Mesenchymal stem cell (in vitro differentiated cells and primary cell): ENCODE measurements at regions not wholly inside any gene's neighbourhood (a gene's known extent, or its start where the extent isn't known, plus 50 kb on each side); places are given as distances from the start of the nearest gene placed in this dataset.

Experiments
- DNase-seq: peaks from one replicate; pipeline ENCODE4 v3.0.0-alpha.2; 2013
- H2AFZ ChIP-seq: one replicate; pipeline ENCODE4 v1.6.1; 2013; ENCODE audit warnings: low read depth, mild to moderate bottlenecking, control low read depth, inconsistent platforms, low read length, moderate library complexity
- H2AK5ac ChIP-seq: 2 replicates; pipeline ENCODE4 v1.6.1; 2013; ENCODE audit warnings: low read length, moderate library complexity, mild to moderate bottlenecking, inconsistent platforms; ENCODE audit not compliant: severe bottlenecking
- H2BK120ac ChIP-seq: one replicate; pipeline ENCODE4 v1.6.1; 2013; ENCODE audit warnings: low read depth, mild to moderate bottlenecking, inconsistent platforms, low read length, moderate library complexity
- H2BK12ac ChIP-seq, 2 experiments: one replicate each; pipeline ENCODE4 v1.6.1; 2013; ENCODE audit warnings: inconsistent platforms in 2 of 2, low read length in 2 of 2, mild to moderate bottlenecking in 2 of 2, moderate library complexity in 2 of 2, control low read depth in 1 of 2
- H2BK15ac ChIP-seq: one replicate; pipeline ENCODE4 v1.6.1; 2013; ENCODE audit warnings: mild to moderate bottlenecking, low read depth, inconsistent platforms; ENCODE audit not compliant: poor library complexity, severe bottlenecking
- H2BK5ac ChIP-seq: 2 replicates; pipeline ENCODE4 v1.6.1; 2013; ENCODE audit warnings: low read depth, mild to moderate bottlenecking, low read length, control low read depth, inconsistent platforms; ENCODE audit not compliant: poor library complexity, severe bottlenecking
- H3K14ac ChIP-seq, 2 experiments: one replicate each; pipeline ENCODE4 v1.6.1; 2013; ENCODE audit warnings: inconsistent platforms in 2 of 2, low read length in 2 of 2, control low read depth in 1 of 2, mild to moderate bottlenecking in 1 of 2, moderate library complexity in 1 of 2
- H3K18ac ChIP-seq, 2 experiments: one replicate each; pipeline ENCODE4 v1.6.1; 2013; ENCODE audit warnings: inconsistent platforms in 2 of 2, low read length in 2 of 2, control low read depth in 1 of 2, low read depth in 1 of 2, mild to moderate bottlenecking in 1 of 2
- H3K23ac ChIP-seq, 2 experiments: one replicate each; pipeline ENCODE4 v1.6.1; 2013; ENCODE audit warnings: inconsistent platforms in 2 of 2, low read length in 2 of 2, mild to moderate bottlenecking in 2 of 2, moderate library complexity in 2 of 2, control low read depth in 1 of 2
- H3K27ac ChIP-seq: 2 replicates; pipeline ENCODE4 v1.5.1; 2013; ENCODE audit warnings: mild to moderate bottlenecking, moderate library complexity, low read length, control low read depth, inconsistent platforms; ENCODE audit not compliant: poor library complexity, severe bottlenecking
- H3K27me3 ChIP-seq, 2 experiments: 2 replicates each; pipeline versions ENCODE4 v1.6.1 to v1.7.0; 2013; ENCODE audit warnings: low read length in 2 of 2, mild to moderate bottlenecking in 2 of 2, moderate library complexity in 2 of 2, control low read depth in 1 of 2, inconsistent platforms in 1 of 2; ENCODE audit not compliant: control insufficient read depth in 1 of 2, insufficient read depth in 1 of 2
- H3K36me3 ChIP-seq, 2 experiments: 2 replicates each; pipeline versions ENCODE4 v1.6.1 to v1.7.0; 2013; ENCODE audit warnings: low read length in 2 of 2, control low read depth in 1 of 2, inconsistent platforms in 1 of 2, low read depth in 1 of 2, mild to moderate bottlenecking in 1 of 2; ENCODE audit not compliant: insufficient read depth in 2 of 2, control insufficient read depth in 1 of 2
- H3K4ac ChIP-seq, 2 experiments: one replicate each; pipeline ENCODE4 v1.6.1; 2013; ENCODE audit warnings: inconsistent platforms in 2 of 2, low read length in 2 of 2, mild to moderate bottlenecking in 2 of 2, moderate library complexity in 2 of 2, control low read depth in 1 of 2, low read depth in 1 of 2
- H3K4me1 ChIP-seq: 2 replicates; pipeline ENCODE4 v1.6.1; 2013; ENCODE audit warnings: low read depth, low read length, control low read depth; ENCODE audit not compliant: control insufficient read depth, insufficient read depth
- H3K4me2 ChIP-seq: 2 replicates; pipeline ENCODE4 v1.6.1; 2013; ENCODE audit warnings: low read length, mild to moderate bottlenecking, inconsistent platforms; ENCODE audit not compliant: poor library complexity, severe bottlenecking
- H3K4me3 ChIP-seq, 2 experiments: 2 replicates each; pipeline versions ENCODE4 v1.5.1 to v1.7.0; 2013; ENCODE audit warnings: low read length in 2 of 2, mild to moderate bottlenecking in 2 of 2, control low read depth in 1 of 2, low read depth in 1 of 2; ENCODE audit not compliant: insufficient read depth in 1 of 2
- H3K79me1 ChIP-seq: replicated peaks from 2 replicates; pipeline ENCODE4 v1.6.1; 2013; ENCODE audit warnings: mild to moderate bottlenecking, control low read depth, low read length, inconsistent platforms; ENCODE audit not compliant: poor library complexity, severe bottlenecking
- H3K9ac ChIP-seq: 2 replicates; pipeline ENCODE4 v1.7.0; 2013; ENCODE audit warnings: mild to moderate bottlenecking, low read length, moderate library complexity
- H3K9me3 ChIP-seq: 2 replicates; pipeline ENCODE4 v1.7.0; 2013; ENCODE audit warnings: mild to moderate bottlenecking, low read length; ENCODE audit not compliant: control insufficient read depth
- H4K8ac ChIP-seq: one replicate; pipeline ENCODE4 v1.6.1; 2013; ENCODE audit warnings: inconsistent platforms, mild to moderate bottlenecking, low read length, moderate library complexity
- H4K91ac ChIP-seq: one replicate; pipeline ENCODE4 v1.6.1; 2013; ENCODE audit warnings: mild to moderate bottlenecking, low read length, inconsistent platforms
- WGBS: methylation state at CpG from one replicate; pipeline ENCODE4 v1.1.7; 2013; ENCODE audit warnings: mixed read lengths; 5-methylcytosine and 5-hydroxymethylcytosine counted together

- H3K23ac ChIP-seq, result no peak overlapping the region
- H2AK5ac ChIP-seq, result no peak overlapping the region
- H3K4me3 ChIP-seq, result no peak overlapping the region
- H2BK120ac ChIP-seq, result no peak overlapping the region
- H3K14ac ChIP-seq, result no peak overlapping the region
- H3K4me1 ChIP-seq, result no peaks in the 10 kb centered on the region
- H2AFZ ChIP-seq, result no peak overlapping the region
- H4K8ac ChIP-seq, result no peak overlapping the region
- H3K79me1 ChIP-seq, result no peaks in the 10 kb centered on the region
- no peak overlapping the region for H2BK12ac ChIP-seq
- DNase-seq, result no peak
- H3K36me3 ChIP-seq, result no peaks in the 10 kb centered on the region
- H3K18ac ChIP-seq, result no peak overlapping the region
- no peak overlapping the region for H2BK15ac ChIP-seq
- no peak overlapping the region for H3K4ac ChIP-seq
- no peak overlapping the region for H2BK5ac ChIP-seq
- peaks cover 30% of the 10 kb centered on the region for H3K9me3 ChIP-seq
- H3K4me2 ChIP-seq, result no peak overlapping the region
- no peaks in the 10 kb centered on the region for H3K27me3 ChIP-seq
- no peak overlapping the region for H4K91ac ChIP-seq
- H3K27ac ChIP-seq, result no peak overlapping the region
- WGBS, result 87% methylated on average over 3 of the region's 3 CpGs
- no peak overlapping the region for H3K9ac ChIP-seq
Measured at GRCh38 chr11:21761000-21761399, 431.9 kb upstream of the ANO5 start.

- Histone ChIP-seq H4K8ac (no peak overlapping the region), H3K79me1 (no peaks in the 10 kb centered on the region), H4K91ac (no peak overlapping the region), H3K14ac (no peak overlapping the region), H3K18ac (no peak overlapping the region), H3K4me3 (no peak overlapping the region), H2BK5ac (no peak overlapping the region), H3K27ac (no peak overlapping the region), H3K4ac (no peak overlapping the region), H3K9ac (no peak overlapping the region), H3K36me3 (no peaks in the 10 kb centered on the region), H2AK5ac (no peak overlapping the region), H3K27me3 (no peaks in the 10 kb centered on the region), H2BK15ac (no peak overlapping the region), H2AFZ (no peak overlapping the region), H3K4me2 (no peak overlapping the region), H3K23ac (no peak overlapping the region), H2BK120ac (no peak overlapping the region), H2BK12ac (no peak overlapping the region), H3K9me3 (peaks cover 5% of the 10 kb centered on the region), H3K4me1 (no peaks in the 10 kb centered on the region)
- 83% methylated on average over 3 of the region's 3 CpGs for WGBS
- no peak for DNase-seq
Measured at GRCh38 chr11:21768388-21768787, 424.5 kb upstream of the ANO5 start.

GRCh38 chr11:21769188-21769587 is 423.7 kb upstream of the ANO5 start:
- no peak overlapping the region for H3K18ac ChIP-seq
- H3K4me1 ChIP-seq, result no peaks in the 10 kb centered on the region
- WGBS, result 60% methylated on average over 3 of the region's 3 CpGs
- H3K79me1 ChIP-seq, result no peaks in the 10 kb centered on the region
- no peaks in the 10 kb centered on the region for H3K27me3 ChIP-seq
- no peak overlapping the region for H2BK120ac ChIP-seq
- H4K91ac ChIP-seq, result no peak overlapping the region
- no peak overlapping the region for H4K8ac ChIP-seq
- H3K4me2 ChIP-seq, result no peak overlapping the region
- H3K14ac ChIP-seq, result no peak overlapping the region
- H3K9me3 ChIP-seq, result peaks cover 5% of the 10 kb centered on the region
- H3K9ac ChIP-seq, result no peak overlapping the region
- DNase-seq, result no peak
- H3K23ac ChIP-seq, result no peak overlapping the region
- H3K4ac ChIP-seq, result no peak overlapping the region
- H2AK5ac ChIP-seq, result no peak overlapping the region
- no peak overlapping the region for H2BK15ac ChIP-seq
- no peak overlapping the region for H3K27ac ChIP-seq
- H2BK5ac ChIP-seq, result no peak overlapping the region
- no peak overlapping the region for H2AFZ ChIP-seq
- no peak overlapping the region for H2BK12ac ChIP-seq
- no peak overlapping the region for H3K4me3 ChIP-seq
- no peaks in the 10 kb centered on the region for H3K36me3 ChIP-seq

- Histone ChIP-seq H3K27ac (no peak overlapping the region), H3K4me3 (no peak overlapping the region), H3K18ac (no peak overlapping the region), H4K8ac (no peak overlapping the region), H2AK5ac (no peak overlapping the region), H3K9ac (no peak overlapping the region), H3K36me3 (no peaks in the 10 kb centered on the region), H2BK15ac (no peak overlapping the region), H3K4ac (no peak overlapping the region), H2BK120ac (no peak overlapping the region), H3K4me1 (no peaks in the 10 kb centered on the region), H3K4me2 (no peak overlapping the region), H2BK12ac (no peak overlapping the region), H3K14ac (no peak overlapping the region), H3K9me3 (peaks cover 5% of the 10 kb centered on the region), H3K27me3 (no peaks in the 10 kb centered on the region), H2AFZ (no peak overlapping the region), H3K79me1 (no peaks in the 10 kb centered on the region), H3K23ac (no peak overlapping the region), H4K91ac (no peak overlapping the region), H2BK5ac (no peak overlapping the region)
- DNase-seq, result no peak
- 38% methylated on average over 1 of the region's 1 CpG for WGBS
Measured at GRCh38 chr11:21771097-21771496, 421.8 kb upstream of the ANO5 start.
